Inferior parietal cortex (tissue), 1 donor: ENCODE measurements at regions not wholly inside any gene's neighbourhood (a gene's known extent, or its start where the extent isn't known, plus 50 kb on each side); places are given as distances from the start of the nearest gene placed in this dataset.

Experiments
- DNase-seq: peaks from one replicate; pipeline ENCODE4 v3.0.0-alpha.2; 2016; ENCODE audit errors: extremely low spot score

- no peak for DNase-seq
These were observed 55.0 kb upstream of the FGGY start for GRCh38 chr1:59241909-59242308.

- no peak for DNase-seq
These were observed 54.5 kb upstream of the FGGY start for GRCh38 chr1:59242370-59242769.

DNA sequence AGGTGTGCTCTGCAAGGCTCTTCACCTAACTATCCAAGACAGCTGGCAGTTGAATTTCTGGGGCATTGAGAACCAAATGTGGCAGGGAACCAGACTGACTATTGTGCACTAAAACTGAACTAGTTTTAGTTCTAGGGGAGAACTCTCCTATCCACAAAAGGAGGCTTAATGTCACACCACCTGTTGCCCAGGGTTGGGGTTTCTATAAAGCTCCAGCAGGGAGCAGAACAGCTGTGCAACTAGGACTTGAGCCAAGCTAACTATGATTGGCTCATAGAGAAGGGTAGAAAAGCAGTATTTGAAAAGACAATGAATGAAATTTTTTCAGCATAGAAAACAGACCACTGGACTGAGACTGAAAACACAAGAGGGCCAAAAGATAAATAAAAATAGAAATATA, 53.3 kb upstream of the FGGY start:
- no peak for DNase-seq

- DNase-seq, result no peak
These were observed 52.9 kb upstream of the FGGY start for GRCh38 chr1:59243978-59244377.

DNA sequence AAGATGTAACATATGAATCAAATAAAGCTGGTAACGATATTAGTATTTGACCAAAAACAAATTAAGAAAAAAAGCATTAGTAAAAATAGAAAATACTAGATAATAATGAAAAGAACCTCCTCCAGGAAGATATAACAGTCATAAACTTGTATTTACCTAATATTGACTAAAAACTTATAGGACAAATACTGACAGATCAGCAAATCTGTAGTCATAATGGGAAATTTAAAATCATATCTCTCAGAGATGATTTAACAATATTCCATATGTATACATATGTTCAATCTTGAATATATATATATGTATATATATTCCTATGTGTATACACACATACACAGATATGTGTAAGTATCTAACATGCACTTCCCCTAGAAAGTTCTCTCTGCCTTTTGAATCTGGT, 52.0 kb upstream of the FGGY start:
- no peak for DNase-seq
